ENCODE measurements at regions not wholly inside any gene's neighbourhood (a gene's known extent, or its start where the extent isn't known, plus 50 kb on each side); places are given as distances from the start of the nearest gene placed in this dataset.

DNA sequence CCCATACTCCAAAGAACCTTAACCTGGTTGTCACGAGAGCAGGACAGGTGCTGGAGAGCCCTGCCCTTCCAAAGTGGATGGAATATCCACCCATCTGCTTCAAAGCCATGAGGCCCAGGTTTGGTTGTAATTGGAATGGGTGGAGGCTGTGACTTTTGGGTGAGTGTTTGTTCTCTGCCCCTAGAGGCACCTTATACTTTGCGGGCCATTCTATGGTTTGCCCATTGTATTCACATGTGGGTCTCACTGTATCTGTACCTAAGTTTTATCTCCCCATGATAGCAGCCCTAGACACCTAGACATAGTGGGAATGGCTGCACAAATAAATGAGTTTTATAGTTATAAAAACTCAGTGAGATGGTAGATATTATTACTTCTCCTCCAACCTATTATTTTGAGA is 67.1 kb upstream of the NAA20 start:
- Histone ChIP-seq H3K27me3 (no peaks in the 10 kb centered on the region), H3K4me3 (no peak overlapping the region), H3K27ac (no peak overlapping the region), H3K4me1 (peaks cover 6 to 18% of the 10 kb centered on the region in 2 donors), H3K9me3 (no peaks in the 10 kb centered on the region), H3K36me3 (peaks cover 0 to 18% of the 10 kb centered on the region in 2 donors)
- no peak for DNase-seq (ENCODE audit: low spot score in 2 of 2)
- TF ChIP-seq, protein P1, sequence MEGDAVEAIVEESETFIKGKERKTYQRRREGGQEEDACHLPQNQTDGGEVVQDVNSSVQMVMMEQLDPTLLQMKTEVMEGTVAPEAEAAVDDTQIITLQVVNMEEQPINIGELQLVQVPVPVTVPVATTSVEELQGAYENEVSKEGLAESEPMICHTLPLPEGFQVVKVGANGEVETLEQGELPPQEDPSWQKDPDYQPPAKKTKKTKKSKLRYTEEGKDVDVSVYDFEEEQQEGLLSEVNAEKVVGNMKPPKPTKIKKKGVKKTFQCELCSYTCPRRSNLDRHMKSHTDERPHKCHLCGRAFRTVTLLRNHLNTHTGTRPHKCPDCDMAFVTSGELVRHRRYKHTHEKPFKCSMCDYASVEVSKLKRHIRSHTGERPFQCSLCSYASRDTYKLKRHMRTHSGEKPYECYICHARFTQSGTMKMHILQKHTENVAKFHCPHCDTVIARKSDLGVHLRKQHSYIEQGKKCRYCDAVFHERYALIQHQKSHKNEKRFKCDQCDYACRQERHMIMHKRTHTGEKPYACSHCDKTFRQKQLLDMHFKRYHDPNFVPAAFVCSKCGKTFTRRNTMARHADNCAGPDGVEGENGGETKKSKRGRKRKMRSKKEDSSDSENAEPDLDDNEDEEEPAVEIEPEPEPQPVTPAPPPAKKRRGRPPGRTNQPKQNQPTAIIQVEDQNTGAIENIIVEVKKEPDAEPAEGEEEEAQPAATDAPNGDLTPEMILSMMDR (IDR thresholded peaks at IDR 0.05) = no peak
- intact Hi-C loops (cut with DNase I) = no loop called here

DNA sequence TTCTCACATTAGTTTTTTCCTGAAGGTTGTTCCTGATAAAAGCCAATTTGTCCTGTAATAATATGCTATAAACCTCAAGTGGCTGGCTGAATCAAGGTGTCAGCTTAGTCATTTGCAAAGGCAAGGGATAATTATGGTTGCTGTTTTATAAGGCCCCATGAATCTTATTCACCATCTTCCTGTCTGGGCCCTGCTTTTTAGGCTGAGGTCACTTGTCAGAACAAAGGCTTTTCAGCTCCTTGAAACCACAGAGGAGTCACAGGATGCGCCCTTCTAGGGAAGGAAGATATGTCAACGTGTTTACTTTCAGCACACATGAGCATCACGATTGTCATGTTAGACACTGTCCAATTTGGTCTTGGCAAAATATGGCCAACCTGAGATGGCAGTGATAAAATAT is 64.8 kb upstream of the NAA20 start:
- H3K36me3 ChIP-seq = peaks cover 7 to 30% of the 10 kb centered on the region in 2 donors
- intact Hi-C loops (cut with DNase I) = no loop called here
- H3K9me3 ChIP-seq = no peaks in the 10 kb centered on the region
- no peak overlapping the region for H3K27ac ChIP-seq
- H3K4me3 ChIP-seq = no peak overlapping the region
- DNase-seq (ENCODE audit: low spot score in 2 of 2) = no peak
- no peaks in the 10 kb centered on the region for H3K4me1 ChIP-seq
- TF ChIP-seq, protein P1 (IDR thresholded peaks at IDR 0.05) = no peak
- H3K27me3 ChIP-seq = no peaks in the 10 kb centered on the region

DNA sequence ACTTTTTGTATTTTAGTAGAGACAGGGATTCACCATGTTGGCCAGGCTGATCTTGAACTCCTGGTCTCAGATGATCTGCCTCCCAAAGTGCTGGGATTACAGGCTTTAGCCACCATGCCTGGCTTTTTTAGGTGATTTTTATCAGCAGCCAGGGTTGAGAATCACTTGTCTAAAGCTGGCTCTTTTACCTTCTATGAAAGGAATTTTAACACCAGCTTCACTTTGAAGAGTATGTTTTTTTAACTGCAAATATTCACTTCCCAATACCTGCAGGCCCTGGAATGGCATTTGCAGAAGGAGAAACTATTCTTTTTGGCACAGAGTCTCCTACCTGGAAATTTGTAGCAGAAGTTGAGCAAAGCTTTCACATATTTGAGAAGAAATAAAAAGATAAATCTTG is 63.6 kb upstream of the NAA20 start:
- H3K4me1 ChIP-seq = no peaks in the 10 kb centered on the region
- intact Hi-C loops (cut with DNase I) = no loop called here
- no peak for DNase-seq (ENCODE audit: low spot score in 2 of 2)
- TF ChIP-seq, protein P1 (IDR thresholded peaks at IDR 0.05) = no peak
- H3K9me3 ChIP-seq = no peaks in the 10 kb centered on the region
- no peaks in the 10 kb centered on the region for H3K27me3 ChIP-seq
- H3K4me3 ChIP-seq = no peak overlapping the region
- H3K36me3 ChIP-seq = peaks cover 19 to 43% of the 10 kb centered on the region in 2 donors
- H3K27ac ChIP-seq = no peak overlapping the region

DNA sequence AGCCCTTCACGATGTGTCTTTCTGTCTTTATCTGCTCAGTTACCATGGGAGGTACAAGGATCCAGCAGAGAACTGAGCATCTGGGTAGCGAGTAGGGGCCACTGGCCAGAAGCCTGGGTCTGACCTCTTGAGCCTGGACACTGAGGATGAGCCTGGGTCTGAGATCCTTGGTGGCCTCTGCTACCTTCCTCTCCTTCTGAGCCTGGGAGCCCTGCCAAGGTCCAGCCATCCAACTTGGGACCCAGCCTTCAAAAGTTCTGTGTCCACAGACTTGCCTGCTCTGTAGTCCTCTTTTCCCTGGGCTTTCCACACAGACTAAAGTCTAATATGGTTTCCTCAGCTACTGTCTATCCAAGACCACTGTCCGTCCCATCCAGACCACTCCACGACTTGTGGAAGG is 60.2 kb upstream of the NAA20 start:
- no peak overlapping the region for H3K4me3 ChIP-seq
- H3K36me3 ChIP-seq = peaks cover 41 to 70% of the 10 kb centered on the region in 2 donors
- no peaks in the 10 kb centered on the region for H3K4me1 ChIP-seq
- DNase-seq (ENCODE audit: low spot score in 2 of 2) = no peak
- intact Hi-C loops (cut with DNase I) = no loop called here
- H3K27ac ChIP-seq = no peak overlapping the region
- no peaks in the 10 kb centered on the region for H3K9me3 ChIP-seq
- H3K27me3 ChIP-seq = no peaks in the 10 kb centered on the region
- TF ChIP-seq, protein P1 (IDR thresholded peaks at IDR 0.05) = no peak

DNA sequence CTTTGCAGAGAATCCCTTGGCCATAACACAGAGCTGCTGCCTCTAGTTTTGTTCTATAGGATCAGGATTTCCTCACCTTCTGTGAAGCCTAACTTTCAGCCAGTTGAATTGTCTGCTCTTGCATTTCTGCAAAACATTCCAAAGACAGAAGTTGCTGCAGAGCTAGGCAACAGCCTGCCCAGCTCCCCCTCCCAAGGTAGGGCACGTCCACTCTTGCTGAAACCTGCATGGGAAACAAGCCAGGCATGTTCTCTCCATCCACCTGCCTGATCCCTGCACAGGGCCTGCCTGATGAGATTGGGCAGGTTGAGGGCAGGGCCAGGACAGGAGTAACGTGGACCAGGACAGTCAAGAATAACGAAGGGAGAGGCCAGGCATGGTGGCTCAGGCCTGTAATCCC is 58.9 kb upstream of the NAA20 start:
- H3K9me3 ChIP-seq = no peaks in the 10 kb centered on the region
- H3K36me3 ChIP-seq = peaks cover 51 to 66% of the 10 kb centered on the region in 2 donors
- H3K4me1 ChIP-seq = no peaks in the 10 kb centered on the region
- TF ChIP-seq, protein P1 (IDR thresholded peaks at IDR 0.05) = no peak
- no peak overlapping the region for H3K4me3 ChIP-seq
- no peak for DNase-seq (ENCODE audit: low spot score in 2 of 2)
- H3K27me3 ChIP-seq = no peaks in the 10 kb centered on the region
- intact Hi-C loops (cut with DNase I) = no loop called here
- no peak overlapping the region for H3K27ac ChIP-seq

DNA sequence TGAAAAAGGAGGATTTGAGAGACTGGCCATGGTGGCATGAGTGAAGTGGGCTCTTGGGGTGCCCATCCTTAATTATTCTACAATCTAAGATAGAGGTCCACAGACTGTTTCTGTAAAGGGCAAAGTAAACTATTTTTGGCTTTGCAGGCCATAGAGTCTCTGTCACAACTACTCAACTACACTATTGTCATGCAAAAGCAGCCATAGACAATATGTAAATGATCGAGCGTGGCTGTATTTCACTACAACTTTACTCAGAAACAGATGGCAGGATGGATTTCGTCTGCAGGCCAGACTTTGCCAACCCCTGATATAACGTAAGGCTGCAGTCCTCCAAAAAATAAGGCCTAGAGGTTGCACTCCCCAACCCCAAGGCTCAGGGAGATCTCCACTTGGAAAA is 58.2 kb upstream of the NAA20 start:
- Histone ChIP-seq H3K36me3 (peaks cover 53 to 65% of the 10 kb centered on the region in 2 donors), H3K4me3 (no peak overlapping the region), H3K4me1 (no peaks in the 10 kb centered on the region), H3K27me3 (no peaks in the 10 kb centered on the region), H3K27ac (no peak overlapping the region), H3K9me3 (no peaks in the 10 kb centered on the region)
- no peak for DNase-seq (ENCODE audit: low spot score in 2 of 2)
- TF ChIP-seq, protein P1 (IDR thresholded peaks at IDR 0.05) = no peak
- intact Hi-C loops (cut with DNase I) = no loop called here
